ENCODE measurements at regions not wholly inside any gene's neighbourhood (a gene's known extent, or its start where the extent isn't known, plus 50 kb on each side); places are given as distances from the start of the nearest gene placed in this dataset.

GRCh38 chr10:77689339-77689738 lies 51.7 kb upstream of the KCNMA1 start:
- no peak for TF ChIP-seq CTCF (IDR thresholded peaks at IDR 0.05)
- TF ChIP-seq POLR2A (IDR thresholded peaks at IDR 0.05): no peak
